ENCODE measurements at regions not wholly inside any gene's neighbourhood (a gene's known extent, or its start where the extent isn't known, plus 50 kb on each side); places are given as distances from the start of the nearest gene placed in this dataset.

GRCh38 chr18:45287531-45287930, 327.7 kb upstream of the SLC14A2 start:
- Histone ChIP-seq H2AK5ac (ENCODE audit: low read depth, low read length) (no peak overlapping the region), H3K4me3 (ENCODE audit: insufficient read depth, low read depth, low read length) (no peak overlapping the region), H3K23ac (ENCODE audit: low read depth, low read length) (no peak overlapping the region), H4K8ac (ENCODE audit: low read depth in 2 of 2, low read length in 2 of 2) (no peak overlapping the region), H2AK9ac (replicated peaks; ENCODE audit: low read depth, low read length, poor library complexity) (no peak overlapping the region), H3K9me1 (ENCODE audit: insufficient read depth, low read length) (no peaks in the 10 kb centered on the region), H3K18ac (ENCODE audit: low read depth, low read length) (no peak overlapping the region), H2BK20ac (ENCODE audit: low read depth, low read length) (no peak overlapping the region), H3K4ac (ENCODE audit: low read depth, low read length) (no peak overlapping the region), H3K4me1 (ENCODE audit: control insufficient read depth, insufficient read depth, low read length) (no peaks in the 10 kb centered on the region), H4K20me1 (ENCODE audit: insufficient read depth, low read length) (no peaks in the 10 kb centered on the region), H2AFZ (replicated peaks; ENCODE audit: low read length, poor library complexity) (no peak overlapping the region), H2BK15ac (ENCODE audit: low read depth, low read length) (no peak overlapping the region), H3K14ac (replicated peaks; ENCODE audit: low read depth, low read length) (no peak overlapping the region), H3K56ac (ENCODE audit: extremely low read depth, insufficient read depth, low read length) (no peak overlapping the region), H4K5ac (ENCODE audit: low read depth, low read length) (no peak overlapping the region), H3K9me3 (ENCODE audit: control insufficient read depth, insufficient read depth, low read length) (no peaks in the 10 kb centered on the region), H3K79me1 (ENCODE audit: low read depth in 1 of 2, low read length in 2 of 2) (no peaks in the 10 kb centered on the region), H3K27me3 (ENCODE audit: control insufficient read depth, insufficient read depth, low read length) (peaks cover 8% of the 10 kb centered on the region), H3K36me3 (ENCODE audit: control insufficient read depth, insufficient read depth, low read length) (no peaks in the 10 kb centered on the region), H2BK5ac (ENCODE audit: low read depth, low read length, poor library complexity, severe bottlenecking) (no peak overlapping the region), H4K91ac (ENCODE audit: insufficient read depth, low read depth, low read length) (no peak overlapping the region), H3K4me2 (ENCODE audit: low read depth, low read length) (no peak overlapping the region), H3K9ac (ENCODE audit: low read depth, low read length) (no peak overlapping the region), H2BK120ac (ENCODE audit: low read depth, low read length) (no peak overlapping the region), H3K27ac (ENCODE audit: insufficient read depth, low read length) (no peak overlapping the region)
- dilution Hi-C loops (cut with HindIII; ENCODE audit: low sequenced_read_pairs, unreplicated experiment) (no loop called here), intact Hi-C loops (cut with micrococcal nuclease) (no loop called here), in situ Hi-C loops (cut with MboI; ENCODE audit: low sequenced_read_pairs) (no loop called here)
- DNase-seq, result no peak
- BruUV-seq (replicated peaks), result no TSS peak
- ATAC-seq (ENCODE audit: low read depth), result no peak
- no peak for TF ChIP-seq RAD21 (IDR thresholded peaks at IDR 0.05; ENCODE audit: low read length)
- no peak for TF ChIP-seq RCOR1 (IDR thresholded peaks at IDR 0.05; ENCODE audit: insufficient replicate concordance, low read length)
- TF ChIP-seq POLR2A (IDR thresholded peaks at IDR 0.05; ENCODE audit: low read depth, low read length), result no peak
- no peak for TF ChIP-seq MAFK (IDR thresholded peaks at IDR 0.05; ENCODE audit: low read depth, low read length)
- TF ChIP-seq SMC3 (IDR thresholded peaks at IDR 0.05; ENCODE audit: low read depth, low read length), result no peak
- no peak for TF ChIP-seq ELK1 (IDR thresholded peaks at IDR 0.05; ENCODE audit: borderline replicate concordance, low read depth, low read length)
- no peak for TF ChIP-seq USF2 (IDR thresholded peaks at IDR 0.05; ENCODE audit: low read depth, low read length)
- TF ChIP-seq MXI1 (IDR thresholded peaks at IDR 0.05; ENCODE audit: borderline replicate concordance, low read depth, low read length), result no peak
- no peak for TF ChIP-seq FOS (IDR thresholded peaks at IDR 0.05; ENCODE audit: low read depth, low read length)
- no peak for TF ChIP-seq CHD1 (IDR thresholded peaks at IDR 0.05; ENCODE audit: low read depth, low read length)
- TF ChIP-seq CEBPB (IDR thresholded peaks at IDR 0.05; ENCODE audit: low read depth, low read length), result no peak
- TF ChIP-seq RFX5 (IDR thresholded peaks at IDR 0.05; ENCODE audit: low read depth, low read length), result no peak
- no peak for TF ChIP-seq NFE2L2 (IDR thresholded peaks at IDR 0.05; ENCODE audit: low read depth, low read length)
- POLR2A ChIA-PET (ENCODE audit: unreplicated experiment), result no interaction called here
- CTCF ChIA-PET, result no interaction called here
- WGBS, 2 experiments (ENCODE audit: extremely low coverage in 2 of 2, insufficient read length in 1 of 2), result no CpG with 5 or more reads among the region's 9 CpGs

Data from IMR-90 (cell line).